ENCODE measurements at regions not wholly inside any gene's neighbourhood (a gene's known extent, or its start where the extent isn't known, plus 50 kb on each side); places are given as distances from the start of the nearest gene placed in this dataset.

- TF ChIP-seq CTCF (conservative IDR thresholded peaks at IDR 0.05; ENCODE audit: low read depth in 2 of 2), result no peak
- TF ChIP-seq CREB1 (CRISPR knock-in tag; IDR thresholded peaks at IDR 0.05; ENCODE audit: low read depth), result no peak
- TF ChIP-seq REST (IDR thresholded peaks at IDR 0.05; ENCODE audit: unreplicated experiment), result no peak
- no peak for TF ChIP-seq JUNB (IDR thresholded peaks at IDR 0.05; ENCODE audit: unreplicated experiment)
- TF ChIP-seq POLR2AphosphoS5 (IDR thresholded peaks at IDR 0.05; ENCODE audit: low read depth), result no peak
- no peak for TF ChIP-seq EZH2 (IDR thresholded peaks at IDR 0.05; ENCODE audit: low read depth, unreplicated experiment)
- TF ChIP-seq ZNF114 (CRISPR knock-in tag; IDR thresholded peaks at IDR 0.05), result no peak
- TF ChIP-seq EZH2phosphoT487 (IDR thresholded peaks at IDR 0.05; ENCODE audit: unreplicated experiment), result no peak
These were observed 87.9 kb downstream of the TMEM114 start for GRCh38 chr16:8502446-8502845.

Data from GM23338 (cell line).